HepG2 (cell line): ENCODE measurements at regions not wholly inside any gene's neighbourhood (a gene's known extent, or its start where the extent isn't known, plus 50 kb on each side); places are given as distances from the start of the nearest gene placed in this dataset.

ENCODE experiments used
- CEBPB ChIP-seq: IDR thresholded peaks from 2 replicates; pipeline ENCODE4 v1.6.1; 2011; ENCODE audit warnings: low read depth, low read length, improper control_type of control experiment, borderline replicate concordance
- CENPT ChIP-seq: sonication (generic); formaldehyde crosslinking; IDR thresholded peaks from 2 replicates; pipeline ENCODE4 v1.8.0; 2022; ENCODE audit warnings: low read depth, mild to moderate bottlenecking, moderate library complexity, missing genetic modification reagents
- ELF3 ChIP-seq: IDR thresholded peaks from 2 replicates; pipeline ENCODE4 v1.6.1; 2016; ENCODE audit warnings: missing genetic modification reagents, missing compliant biosample characterization
- NR2F1 ChIP-seq, 2 experiments: fragments of 450-650 bp in 1 of 2; formaldehyde crosslinking in 1 of 2; IDR thresholded peaks; 2 replicates each; pipeline versions ENCODE4 v1.5.0 to v1.6.1; 2016 to 2020; ENCODE audit warnings: mild to moderate bottlenecking in 1 of 2, missing compliant biosample characterization in 1 of 2, missing genetic modification reagents in 1 of 2, moderate library complexity in 1 of 2
- NRL ChIP-seq: sonication (generic); formaldehyde crosslinking; IDR thresholded peaks from 2 replicates; pipeline ENCODE4 v1.5.0; 2020; ENCODE audit warnings: missing genetic modification reagents, mild to moderate bottlenecking, moderate library complexity, borderline replicate concordance
- ONECUT2 ChIP-seq: sonication (generic); formaldehyde crosslinking; IDR thresholded peaks from 2 replicates; pipeline ENCODE4 v1.4.0; 2020; ENCODE audit warnings: missing genetic modification reagents
- PHF5A ChIP-seq: IDR thresholded peaks from one replicate; pipeline ENCODE4 v1.6.1; 2018; ENCODE audit warnings: low read depth, missing genetic modification reagents; ENCODE audit not compliant: unreplicated experiment
- RELA ChIP-seq: sonication (generic); formaldehyde crosslinking; IDR thresholded peaks from 2 replicates; pipeline ENCODE4 v1.4.0; 2020; ENCODE audit warnings: missing genetic modification reagents
- SAFB2 ChIP-seq: sonication (generic); formaldehyde crosslinking; IDR thresholded peaks from 2 replicates; pipeline ENCODE4 v1.5.1; 2020; ENCODE audit warnings: missing genetic modification reagents, low read depth, mild to moderate bottlenecking, borderline replicate concordance
- TBL1XR1 ChIP-seq: fragments of 150-350 bp; IDR thresholded peaks from 2 replicates; pipeline ENCODE4 v1.6.1; 2014; ENCODE audit warnings: borderline replicate concordance, low read length; ENCODE audit not compliant: partially characterized antibody
- ZNF207 ChIP-seq: fragments of 450-650 bp; IDR thresholded peaks from 2 replicates; pipeline ENCODE4 v1.6.1; 2016; ENCODE audit warnings: antibody characterized with exemption, borderline replicate concordance
- ZNF317 ChIP-seq: sonication (generic); formaldehyde crosslinking; IDR thresholded peaks from 2 replicates; pipeline ENCODE4 v1.5.0; 2020; ENCODE audit warnings: mild to moderate bottlenecking, missing genetic modification reagents
- ZNF367 ChIP-seq: sonication (generic); formaldehyde crosslinking; IDR thresholded peaks from 2 replicates; pipeline ENCODE4 v1.4.0; 2020; ENCODE audit warnings: missing genetic modification reagents, borderline replicate concordance
- ZNF383 ChIP-seq: sonication (generic); formaldehyde crosslinking; IDR thresholded peaks from 2 replicates; pipeline ENCODE4 v1.4.0; 2020; ENCODE audit warnings: missing genetic modification reagents, mild to moderate bottlenecking, borderline replicate concordance
- ZNF543 ChIP-seq: sonication (generic); formaldehyde crosslinking; IDR thresholded peaks from 2 replicates; pipeline ENCODE4 v1.4.0; 2020; ENCODE audit warnings: mild to moderate bottlenecking, missing genetic modification reagents
- ZNF704 ChIP-seq: sonication (generic); formaldehyde crosslinking; IDR thresholded peaks from 2 replicates; pipeline ENCODE4 v1.8.1; 2023; ENCODE audit warnings: mild to moderate bottlenecking, inconsistent platforms, moderate library complexity, missing genetic modification reagents, borderline replicate concordance
- ZNF788 ChIP-seq: sonication (generic); formaldehyde crosslinking; IDR thresholded peaks from 2 replicates; pipeline ENCODE4 v1.5.0; 2020; ENCODE audit warnings: mild to moderate bottlenecking, missing genetic modification reagents, borderline replicate concordance
- ZSCAN22 ChIP-seq: sonication (generic); formaldehyde crosslinking; IDR thresholded peaks from 2 replicates; pipeline ENCODE4 v1.4.0; 2020; ENCODE audit warnings: mild to moderate bottlenecking, missing genetic modification reagents
- TF ChIP-seq, protein P1 (sequence below): sonication (generic); formaldehyde crosslinking; IDR thresholded peaks from 2 replicates; pipeline ENCODE4 v1.4.0; 2020; ENCODE audit warnings: mild to moderate bottlenecking, missing genetic modification reagents, borderline replicate concordance
- TF ChIP-seq, protein P2 (sequence below): sonication (generic); formaldehyde crosslinking; IDR thresholded peaks from 2 replicates; pipeline ENCODE4 v1.5.1; 2020; ENCODE audit warnings: missing genetic modification reagents, mild to moderate bottlenecking, borderline replicate concordance

DNA sequence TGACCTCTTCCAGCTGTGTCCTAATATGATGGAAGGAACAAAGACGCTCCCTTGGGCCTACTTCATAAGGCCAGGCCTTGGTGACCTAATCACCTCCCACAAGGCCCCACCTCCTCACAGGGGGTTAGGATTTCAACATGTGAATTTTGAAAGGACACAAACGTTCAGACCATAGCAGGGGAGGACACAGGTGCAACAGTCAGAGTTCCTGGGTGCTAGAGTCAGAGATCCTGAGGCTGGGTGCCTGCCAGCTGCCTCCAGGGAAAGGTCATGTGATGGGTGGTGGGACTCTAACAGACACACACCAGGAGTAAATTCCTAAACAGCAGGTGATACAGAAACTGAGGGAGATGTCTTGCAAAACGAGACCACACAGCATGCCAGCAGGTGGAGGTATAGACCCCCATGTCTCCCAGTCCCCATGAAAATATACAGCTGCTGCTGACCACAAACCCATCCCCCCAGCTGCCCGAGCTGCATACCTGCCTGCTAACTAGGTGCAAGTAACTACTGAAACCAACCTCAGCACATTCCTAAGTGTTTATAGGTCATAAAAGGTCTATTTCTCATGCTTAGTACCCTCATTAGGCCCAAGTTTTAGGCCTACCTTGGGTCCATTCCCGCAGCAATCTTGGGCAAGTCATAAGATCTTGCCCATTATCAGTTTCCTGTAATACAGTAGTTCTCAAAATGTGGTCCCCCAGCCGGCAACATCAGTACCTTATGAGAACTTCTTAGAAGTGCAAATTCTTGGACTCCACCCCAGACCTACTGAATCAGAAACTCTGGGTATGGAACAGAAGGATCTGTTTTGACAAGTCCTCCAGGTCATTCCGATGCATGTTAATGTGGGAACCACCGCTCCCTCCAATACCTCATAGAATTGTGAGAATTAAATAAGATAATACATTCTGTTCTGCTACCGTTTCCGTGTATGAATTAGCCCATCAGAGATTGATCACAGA lies 245.3 kb downstream of the ENC1 start (continued):
- TF ChIP-seq PHF5A (CRISPR knock-in tag), result no peak
- no peak for TF ChIP-seq ZNF383 (CRISPR knock-in tag)
- 0 out of 2 replicates have a peak, but pooled peaks have one; percentile 31 for TF ChIP-seq ZNF543 (CRISPR knock-in tag)
- TF ChIP-seq NR2F1 (CRISPR knock-in tag; IDR thresholded peaks at IDR 0.05), result no peak
- TF ChIP-seq ZNF367 (CRISPR knock-in tag), result no peak
- TF ChIP-seq NRL, result no peak
- TF ChIP-seq ELF3, result no peak
- TF ChIP-seq ZNF788 (CRISPR knock-in tag), result no peak
- no peak for TF ChIP-seq ZNF704 (CRISPR knock-in tag)
- TF ChIP-seq TBL1XR1, result no peak
- TF ChIP-seq, protein P1, sequence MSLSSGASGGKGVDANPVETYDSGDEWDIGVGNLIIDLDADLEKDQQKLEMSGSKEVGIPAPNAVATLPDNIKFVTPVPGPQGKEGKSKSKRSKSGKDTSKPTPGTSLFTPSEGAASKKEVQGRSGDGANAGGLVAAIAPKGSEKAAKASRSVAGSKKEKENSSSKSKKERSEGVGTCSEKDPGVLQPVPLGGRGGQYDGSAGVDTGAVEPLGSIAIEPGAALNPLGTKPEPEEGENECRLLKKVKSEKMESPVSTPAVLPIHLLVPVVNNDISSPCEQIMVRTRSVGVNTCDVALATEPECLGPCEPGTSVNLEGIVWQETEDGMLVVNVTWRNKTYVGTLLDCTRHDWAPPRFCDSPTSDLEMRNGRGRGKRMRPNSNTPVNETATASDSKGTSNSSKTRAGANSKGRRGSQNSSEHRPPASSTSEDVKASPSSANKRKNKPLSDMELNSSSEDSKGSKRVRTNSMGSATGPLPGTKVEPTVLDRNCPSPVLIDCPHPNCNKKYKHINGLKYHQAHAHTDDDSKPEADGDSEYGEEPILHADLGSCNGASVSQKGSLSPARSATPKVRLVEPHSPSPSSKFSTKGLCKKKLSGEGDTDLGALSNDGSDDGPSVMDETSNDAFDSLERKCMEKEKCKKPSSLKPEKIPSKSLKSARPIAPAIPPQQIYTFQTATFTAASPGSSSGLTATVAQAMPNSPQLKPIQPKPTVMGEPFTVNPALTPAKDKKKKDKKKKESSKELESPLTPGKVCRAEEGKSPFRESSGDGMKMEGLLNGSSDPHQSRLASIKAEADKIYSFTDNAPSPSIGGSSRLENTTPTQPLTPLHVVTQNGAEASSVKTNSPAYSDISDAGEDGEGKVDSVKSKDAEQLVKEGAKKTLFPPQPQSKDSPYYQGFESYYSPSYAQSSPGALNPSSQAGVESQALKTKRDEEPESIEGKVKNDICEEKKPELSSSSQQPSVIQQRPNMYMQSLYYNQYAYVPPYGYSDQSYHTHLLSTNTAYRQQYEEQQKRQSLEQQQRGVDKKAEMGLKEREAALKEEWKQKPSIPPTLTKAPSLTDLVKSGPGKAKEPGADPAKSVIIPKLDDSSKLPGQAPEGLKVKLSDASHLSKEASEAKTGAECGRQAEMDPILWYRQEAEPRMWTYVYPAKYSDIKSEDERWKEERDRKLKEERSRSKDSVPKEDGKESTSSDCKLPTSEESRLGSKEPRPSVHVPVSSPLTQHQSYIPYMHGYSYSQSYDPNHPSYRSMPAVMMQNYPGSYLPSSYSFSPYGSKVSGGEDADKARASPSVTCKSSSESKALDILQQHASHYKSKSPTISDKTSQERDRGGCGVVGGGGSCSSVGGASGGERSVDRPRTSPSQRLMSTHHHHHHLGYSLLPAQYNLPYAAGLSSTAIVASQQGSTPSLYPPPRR (CRISPR knock-in tag), result no peak
- TF ChIP-seq, protein P2, sequence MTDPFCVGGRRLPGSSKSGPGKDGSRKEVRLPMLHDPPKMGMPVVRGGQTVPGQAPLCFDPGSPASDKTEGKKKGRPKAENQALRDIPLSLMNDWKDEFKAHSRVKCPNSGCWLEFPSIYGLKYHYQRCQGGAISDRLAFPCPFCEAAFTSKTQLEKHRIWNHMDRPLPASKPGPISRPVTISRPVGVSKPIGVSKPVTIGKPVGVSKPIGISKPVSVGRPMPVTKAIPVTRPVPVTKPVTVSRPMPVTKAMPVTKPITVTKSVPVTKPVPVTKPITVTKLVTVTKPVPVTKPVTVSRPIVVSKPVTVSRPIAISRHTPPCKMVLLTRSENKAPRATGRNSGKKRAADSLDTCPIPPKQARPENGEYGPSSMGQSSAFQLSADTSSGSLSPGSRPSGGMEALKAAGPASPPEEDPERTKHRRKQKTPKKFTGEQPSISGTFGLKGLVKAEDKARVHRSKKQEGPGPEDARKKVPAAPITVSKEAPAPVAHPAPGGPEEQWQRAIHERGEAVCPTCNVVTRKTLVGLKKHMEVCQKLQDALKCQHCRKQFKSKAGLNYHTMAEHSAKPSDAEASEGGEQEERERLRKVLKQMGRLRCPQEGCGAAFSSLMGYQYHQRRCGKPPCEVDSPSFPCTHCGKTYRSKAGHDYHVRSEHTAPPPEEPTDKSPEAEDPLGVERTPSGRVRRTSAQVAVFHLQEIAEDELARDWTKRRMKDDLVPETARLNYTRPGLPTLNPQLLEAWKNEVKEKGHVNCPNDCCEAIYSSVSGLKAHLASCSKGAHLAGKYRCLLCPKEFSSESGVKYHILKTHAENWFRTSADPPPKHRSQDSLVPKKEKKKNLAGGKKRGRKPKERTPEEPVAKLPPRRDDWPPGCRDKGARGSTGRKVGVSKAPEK, result no peak
- TF ChIP-seq ZNF207, result no peak
- TF ChIP-seq ZSCAN22 (CRISPR knock-in tag), result no peak
- no peak for TF ChIP-seq CENPT
- TF ChIP-seq SAFB2 (CRISPR knock-in tag), result no peak
- no peak for TF ChIP-seq ONECUT2
- TF ChIP-seq CEBPB, result no peak
- TF ChIP-seq ZNF317 (CRISPR knock-in tag), result no peak
- no peak for TF ChIP-seq RELA (CRISPR knock-in tag)
